GM12874 (cell line): ENCODE measurements at regions not wholly inside any gene's neighbourhood (a gene's known extent, or its start where the extent isn't known, plus 50 kb on each side); places are given as distances from the start of the nearest gene placed in this dataset.

Experiments
- CTCF ChIP-seq: IDR thresholded peaks from 2 replicates; pipeline ENCODE4 v1.5.1; 2011; ENCODE audit warnings: low read depth, mild to moderate bottlenecking, control low read depth, low read length, moderate library complexity; ENCODE audit not compliant: insufficient read depth

- no peak for TF ChIP-seq CTCF
Observed at GRCh38 chr1:25066731-25067517, 136.8 kb upstream of the RUNX3 start.

GRCh38 chr1:25066256-25066655, 136.2 kb upstream of the RUNX3 start:
- TF ChIP-seq CTCF, result no peak

- no peak for TF ChIP-seq CTCF
Observed at GRCh38 chr1:25065795-25066238, 135.7 kb upstream of the RUNX3 start.

GRCh38 chr1:25065321-25065721, 135.2 kb upstream of the RUNX3 start:
- TF ChIP-seq CTCF, result no peak

- no peak for TF ChIP-seq CTCF
Observed at GRCh38 chr1:25064465-25065240, 134.6 kb upstream of the RUNX3 start.

- TF ChIP-seq CTCF, result no peak
Observed at GRCh38 chr1:25063591-25064416, 133.7 kb upstream of the RUNX3 start.

- no peak for TF ChIP-seq CTCF
Observed at GRCh38 chr1:25062621-25063255, 132.7 kb upstream of the RUNX3 start.
